ENCODE measurements at regions not wholly inside any gene's neighbourhood (a gene's known extent, or its start where the extent isn't known, plus 50 kb on each side); places are given as distances from the start of the nearest gene placed in this dataset.

DNA sequence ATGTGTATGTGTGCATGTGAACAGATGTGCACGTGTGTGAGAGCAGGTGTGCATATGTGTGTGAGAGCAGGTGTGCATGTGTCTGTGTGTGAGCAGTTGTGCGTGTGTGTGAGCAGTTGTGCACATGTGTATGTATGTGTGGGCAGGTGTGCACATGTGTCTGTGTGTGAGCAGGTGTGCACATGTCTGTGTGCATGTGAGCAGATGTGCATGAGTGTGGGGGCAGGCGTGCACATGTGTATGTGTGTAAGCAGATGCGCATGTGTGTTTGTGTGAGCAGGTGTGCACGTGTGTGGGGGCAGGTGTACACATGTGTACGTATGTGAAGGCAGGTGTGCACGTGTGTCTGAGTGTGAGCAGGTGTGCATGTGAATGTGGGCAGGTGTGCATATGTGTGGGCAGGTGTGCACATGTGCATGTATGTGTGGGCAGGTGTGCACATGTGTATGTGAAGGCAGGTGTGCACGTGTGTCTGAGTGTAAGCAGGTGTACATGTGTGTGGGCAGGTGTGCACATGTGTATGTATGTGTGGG lies 66.5 kb upstream of the LRPAP1 start:
- TF ChIP-seq PATZ1 (CRISPR knock-in tag; IDR thresholded peaks at IDR 0.05; ENCODE audit: borderline replicate concordance) (no peak), SNAI2 (CRISPR knock-in tag; IDR thresholded peaks at IDR 0.05) (no peak), OSR1 (CRISPR knock-in tag; IDR thresholded peaks at IDR 0.05) (no peak), ARNTL (CRISPR knock-in tag; IDR thresholded peaks at IDR 0.05; ENCODE audit: borderline replicate concordance, low read depth) (no peak), CREB5 (CRISPR knock-in tag; IDR thresholded peaks at IDR 0.05; ENCODE audit: low read depth) (no peak), ESRRG (CRISPR knock-in tag; IDR thresholded peaks at IDR 0.05) (no peak), TOX (CRISPR knock-in tag; IDR thresholded peaks at IDR 0.05; ENCODE audit: borderline replicate concordance) (no peak)
